ENCODE measurements at regions not wholly inside any gene's neighbourhood (a gene's known extent, or its start where the extent isn't known, plus 50 kb on each side); places are given as distances from the start of the nearest gene placed in this dataset.

- Histone ChIP-seq H2BK120ac (replicated peaks; ENCODE audit: low read depth, low read length) (no peak overlapping the region), H3K4me2 (ENCODE audit: insufficient read depth in 1 of 2, low read depth in 2 of 2, low read length in 2 of 2) (no peak overlapping the region), H3K79me1 (ENCODE audit: low read depth, low read length) (no peaks in the 10 kb centered on the region), H3K18ac (ENCODE audit: extremely low read depth, low read length) (no peak overlapping the region), H3K14ac (ENCODE audit: insufficient read length) (no peak overlapping the region), H4K91ac (replicated peaks; ENCODE audit: insufficient read length, low read length) (no peak overlapping the region), H3K9me3 (ENCODE audit: insufficient read depth in 2 of 2, low read depth in 1 of 2, low read length in 1 of 2) (no peaks in the 10 kb centered on the region), H3K36me3 (ENCODE audit: control insufficient read depth in 2 of 4, insufficient read depth in 4 of 4, low read length in 3 of 4) (no peaks in the 10 kb centered on the region), H3K56ac (replicated peaks; ENCODE audit: insufficient read length, low read depth, low read length) (no peak overlapping the region), H3K23ac (ENCODE audit: insufficient read length) (no peak overlapping the region), H3K4me3 (ENCODE audit: extremely low read depth in 1 of 4, insufficient read depth in 2 of 4, low read depth in 3 of 4, low read length in 4 of 4) (no peak overlapping the region), H2BK20ac (ENCODE audit: low read length) (no peak overlapping the region), H3K27ac (ENCODE audit: low read depth, low read length) (no peak overlapping the region), H3K4ac (replicated peaks; ENCODE audit: insufficient read length, low read depth, low read length) (no peak overlapping the region), H3K4me1 (replicated peaks in 1 of 4; ENCODE audit: control insufficient read depth in 3 of 4, insufficient read depth in 4 of 4, low read length in 3 of 4) (peaks cover 0 to 3% (median 1%) of the 10 kb centered on the region in 4 experiments; a peak in 2 of 7 replicates), H4K5ac (ENCODE audit: insufficient read length, low read depth, low read length) (no peak overlapping the region), H2BK5ac (ENCODE audit: low read depth, low read length) (no peak overlapping the region), H3K79me2 (ENCODE audit: control insufficient read depth in 1 of 2, insufficient read depth in 2 of 2, low read length in 2 of 2) (no peaks in the 10 kb centered on the region), H3K27me3 (replicated peaks in 1 of 4; ENCODE audit: control insufficient read depth in 3 of 4, extremely low read depth in 1 of 4, insufficient read depth in 3 of 4, low read length in 3 of 4) (no peaks in the 10 kb centered on the region), H2BK15ac (ENCODE audit: low read length) (no peak overlapping the region), H3K9ac (replicated peaks in 1 of 4; ENCODE audit: extremely low read depth in 1 of 4, low read depth in 3 of 4, low read length in 3 of 4) (no peak overlapping the region), H4K8ac (ENCODE audit: extremely low read depth, insufficient read depth, low read length) (no peak overlapping the region), H2AFZ (ENCODE audit: low read length) (no peak overlapping the region), H4K20me1 (replicated peaks in 1 of 2; ENCODE audit: control insufficient read depth in 1 of 2, insufficient read depth in 2 of 2, low read length in 2 of 2) (no peaks in the 10 kb centered on the region), H2BK12ac (ENCODE audit: low read depth, low read length) (no peak overlapping the region), H2AK5ac (ENCODE audit: low read depth, low read length) (no peak overlapping the region), H3K23me2 (ENCODE audit: low read depth, low read length) (no peaks in the 10 kb centered on the region; the same call in 1 of the 2 replicates)
- TF ChIP-seq CHD2 (IDR thresholded peaks at IDR 0.05; ENCODE audit: low read length), result no peak
- no peak for TF ChIP-seq SUZ12 (IDR thresholded peaks at IDR 0.05; ENCODE audit: low read length)
- TF ChIP-seq MAFK (IDR thresholded peaks at IDR 0.05; ENCODE audit: low read depth, low read length), result no peak
- no peak for TF ChIP-seq MAX (IDR thresholded peaks at IDR 0.05)
- FAIRE-seq (no peak), DNase-seq (ENCODE audit: low read depth in 1 of 2, low spot score in 2 of 2) (no peak)
- ChIA-PET CTCF (ENCODE audit: partially characterized antibody) (interaction anchor here (0.5 to 1.8 kb wide), 2 partner anchors 14 to 125 kb away, joined by 3 to 5 read pairs; no protein-coding TSS in a partner anchor), POLR2A (ENCODE audit: partially characterized antibody) (no interaction called here)
- WGBS, 2 experiments (ENCODE audit: extremely low coverage in 1 of 2, insufficient coverage in 1 of 2, insufficient read length in 1 of 2, insufficient replicate concordance in 2 of 2, low coverage in 1 of 2, low lambda C conversion rate in 2 of 2, missing lambda C conversion rate in 1 of 2), result 84% methylated on average over 5 of the region's 5 CpGs; no CpG with 5 or more reads in 1 of the 2 experiments
Observed at GRCh38 chr1:219433001-219433400, 179.9 kb downstream of the ZC3H11B start.
